Nephron progenitor cell (in vitro differentiated cells): ENCODE measurements at regions not wholly inside any gene's neighbourhood (a gene's known extent, or its start where the extent isn't known, plus 50 kb on each side); places are given as distances from the start of the nearest gene placed in this dataset.

ENCODE experiments used
- DNase-seq: peaks from one replicate; pipeline ENCODE4 v3.0.0; 2021
- H3K27ac Mint-ChIP-seq: 2 replicates; pipeline ENCODE4 v1.8.0; 2021; ENCODE audit warnings: mild to moderate bottlenecking, moderate library complexity, mixed read lengths
- H3K27me3 Mint-ChIP-seq: 2 replicates; pipeline ENCODE4 v1.8.0; 2021; ENCODE audit warnings: mild to moderate bottlenecking, low read depth, mixed read lengths; ENCODE audit not compliant: poor library complexity
- H3K36me3 Mint-ChIP-seq: 2 replicates; pipeline ENCODE4 v1.8.0; 2021; ENCODE audit warnings: low read depth, mixed read lengths
- H3K4me1 Mint-ChIP-seq: 2 replicates; pipeline ENCODE4 v1.8.0; 2021; ENCODE audit warnings: mixed read lengths
- H3K4me3 Mint-ChIP-seq: 2 replicates; pipeline ENCODE4 v1.8.0; 2021; ENCODE audit warnings: mild to moderate bottlenecking, moderate library complexity, mixed read lengths
- H3K9me3 Mint-ChIP-seq: 2 replicates; pipeline ENCODE4 v1.8.0; 2021; ENCODE audit warnings: mild to moderate bottlenecking, moderate library complexity, mixed read lengths
- CTCF ChIP-seq: fragments of 200-600 bp; sonication (generic); IDR thresholded peaks from 2 replicates; pipeline ENCODE4 v1.5.0; 2021; ENCODE audit warnings: antibody characterized with exemption

- H3K36me3 Mint-ChIP-seq: no peaks in the 10 kb centered on the region
- no peak for DNase-seq
- H3K4me1 Mint-ChIP-seq: peaks cover 22% of the 10 kb centered on the region
- no peaks in the 10 kb centered on the region for H3K27me3 Mint-ChIP-seq
- TF ChIP-seq CTCF: no peak
- no peaks in the 10 kb centered on the region for H3K9me3 Mint-ChIP-seq
- H3K27ac Mint-ChIP-seq: peak overlapping the region; percentile 71
- no peak overlapping the region for H3K4me3 Mint-ChIP-seq
Measured at GRCh38 chr6:90934081-90934480, 347.2 kb upstream of the MAP3K7 start.

DNA sequence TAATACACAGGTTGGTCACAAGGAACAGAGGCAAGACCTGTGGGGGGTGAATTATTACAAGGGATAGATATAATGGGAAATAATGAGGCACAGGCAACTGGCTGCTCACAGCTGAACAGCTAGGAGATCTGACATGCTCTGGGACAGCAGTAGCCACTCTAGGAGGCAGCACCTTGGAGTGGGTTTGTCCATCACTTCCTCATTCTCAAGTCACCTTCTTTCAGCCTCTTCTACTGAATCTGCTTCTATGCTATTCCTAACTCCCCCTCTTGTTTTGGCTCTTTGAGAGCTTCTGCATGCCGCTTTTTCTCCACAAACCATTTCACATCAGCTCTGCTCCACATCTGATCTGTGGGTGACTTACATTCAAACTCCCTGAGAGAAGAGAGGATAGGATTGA, 345.5 kb upstream of the MAP3K7 start:
- no peak for TF ChIP-seq CTCF
- peaks cover 25% of the 10 kb centered on the region for H3K4me1 Mint-ChIP-seq
- H3K9me3 Mint-ChIP-seq: no peaks in the 10 kb centered on the region
- no peak for DNase-seq
- H3K27ac Mint-ChIP-seq: no peak overlapping the region
- no peaks in the 10 kb centered on the region for H3K27me3 Mint-ChIP-seq
- no peak overlapping the region for H3K4me3 Mint-ChIP-seq
- no peaks in the 10 kb centered on the region for H3K36me3 Mint-ChIP-seq

GRCh38 chr6:90928051-90928450, 341.2 kb upstream of the MAP3K7 start:
- no peak for DNase-seq
- Mint-ChIP-seq H3K27me3 (no peaks in the 10 kb centered on the region), H3K4me3 (no peak overlapping the region), H3K27ac (no peak overlapping the region), H3K36me3 (no peaks in the 10 kb centered on the region), H3K9me3 (no peaks in the 10 kb centered on the region), H3K4me1 (peaks cover 9% of the 10 kb centered on the region)
- TF ChIP-seq CTCF: no peak

GRCh38 chr6:90925726-90926125, 338.9 kb upstream of the MAP3K7 start:
- no peak overlapping the region for H3K27ac Mint-ChIP-seq
- no peaks in the 10 kb centered on the region for H3K9me3 Mint-ChIP-seq
- no peaks in the 10 kb centered on the region for H3K36me3 Mint-ChIP-seq
- DNase-seq: no peak
- H3K4me1 Mint-ChIP-seq: peaks cover 9% of the 10 kb centered on the region
- H3K27me3 Mint-ChIP-seq: no peaks in the 10 kb centered on the region
- no peak for TF ChIP-seq CTCF
- H3K4me3 Mint-ChIP-seq: no peak overlapping the region

DNA sequence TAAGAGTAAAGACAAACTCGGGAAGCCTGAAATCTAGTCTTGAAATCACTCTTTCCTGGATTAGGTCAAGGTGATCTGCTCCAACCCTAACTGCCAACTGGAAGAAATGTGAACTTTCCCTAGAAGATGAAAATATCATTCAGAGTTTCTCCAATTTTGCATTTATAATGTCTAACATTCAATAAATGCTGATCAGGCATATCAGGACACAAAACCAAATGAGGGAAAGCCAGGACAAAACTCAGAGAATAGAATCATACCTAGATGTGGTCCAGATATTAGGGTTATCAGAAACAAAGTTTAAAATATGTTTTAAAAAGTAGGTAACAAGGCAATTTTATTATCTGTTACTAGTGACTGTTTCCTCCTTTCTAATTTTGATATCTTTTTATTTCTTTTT, 335.5 kb upstream of the MAP3K7 start:
- H3K4me1 Mint-ChIP-seq: no peaks in the 10 kb centered on the region
- H3K27me3 Mint-ChIP-seq: no peaks in the 10 kb centered on the region
- no peaks in the 10 kb centered on the region for H3K36me3 Mint-ChIP-seq
- H3K9me3 Mint-ChIP-seq: no peaks in the 10 kb centered on the region
- DNase-seq: no peak
- no peak overlapping the region for H3K4me3 Mint-ChIP-seq
- H3K27ac Mint-ChIP-seq: no peak overlapping the region
- TF ChIP-seq CTCF: no peak

DNA sequence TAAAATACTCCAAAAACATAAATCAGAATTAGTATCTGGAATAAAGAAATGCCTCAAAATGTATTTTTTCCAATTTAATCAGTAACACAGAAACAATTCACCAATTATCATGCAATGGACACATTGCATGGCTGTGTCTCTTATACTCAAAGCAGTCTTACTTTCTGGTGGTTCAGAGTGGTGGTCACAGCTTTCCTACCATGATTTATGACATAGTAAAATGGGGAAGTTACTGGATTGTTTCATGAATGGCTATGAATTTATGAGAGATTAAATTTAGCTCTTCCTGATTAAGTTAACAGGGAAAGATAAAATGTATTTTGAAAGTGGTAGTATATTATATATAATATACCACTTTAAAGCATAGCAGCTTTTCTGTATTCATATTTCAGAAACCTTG, 331.5 kb upstream of the MAP3K7 start:
- H3K27ac Mint-ChIP-seq: no peak overlapping the region
- TF ChIP-seq CTCF: no peak
- H3K4me1 Mint-ChIP-seq: no peaks in the 10 kb centered on the region
- no peak for DNase-seq
- no peaks in the 10 kb centered on the region for H3K27me3 Mint-ChIP-seq
- no peak overlapping the region for H3K4me3 Mint-ChIP-seq
- peaks cover 22% of the 10 kb centered on the region for H3K9me3 Mint-ChIP-seq
- H3K36me3 Mint-ChIP-seq: peaks cover 4% of the 10 kb centered on the region
